Esophagus squamous epithelium (tissue), 4 donors: ENCODE measurements at regions not wholly inside any gene's neighbourhood (a gene's known extent, or its start where the extent isn't known, plus 50 kb on each side); places are given as distances from the start of the nearest gene placed in this dataset.

Experiments
- CTCF ChIP-seq, 6 experiments: fragments of 450-650 bp in 4 of 6; fragments of 200-600 bp in 2 of 6; sonication (generic) in 2 of 6; IDR thresholded peaks; one replicate each; pipeline ENCODE4 v1.5.1; 2016 to 2019; ENCODE audit warnings: antibody characterized with exemption in 6 of 6, mild to moderate bottlenecking in 4 of 6, moderate library complexity in 4 of 6
- POLR2A ChIP-seq, 4 donors: fragments of 450-650 bp; IDR thresholded peaks; one replicate each; pipeline ENCODE4 v1.6.1; 2017; ENCODE audit warnings: antibody characterized with exemption in 4 of 4, mild to moderate bottlenecking in 4 of 4, moderate library complexity in 3 of 4

GRCh38 chr18:25563346-25563745, 211.4 kb upstream of the ZNF521 start:
- TF ChIP-seq CTCF (IDR thresholded peaks at IDR 0.05), result no peak
- no peak for TF ChIP-seq POLR2A (IDR thresholded peaks at IDR 0.05)
